GM23338 (cell line): ENCODE measurements at regions not wholly inside any gene's neighbourhood (a gene's known extent, or its start where the extent isn't known, plus 50 kb on each side); places are given as distances from the start of the nearest gene placed in this dataset.

Experiments used
- ATAC-seq: fragments of 200-7000 bp; cut with Tn5 transposase; 3 replicates; pipeline ENCODE4 v1.9.1; 2020
- DNase-seq: peaks from one replicate; pipeline ENCODE4 v3.0.0-alpha.2; 2015; ENCODE audit warnings: low spot score
- H2AFZ ChIP-seq: fragments of 200-600 bp; sonication (generic); 2 replicates; pipeline ENCODE4 v1.8.0; 2016; ENCODE audit warnings: antibody characterized with exemption, mild to moderate bottlenecking, moderate library complexity
- H3F3A ChIP-seq: fragments of 200-600 bp; sonication (generic); replicated peaks from 2 replicates; pipeline ENCODE4 v1.8.0; 2017; ENCODE audit warnings: antibody characterized with exemption, mixed run types, low read depth
- H3K27ac ChIP-seq: fragments of 200-600 bp; sonication (generic); 2 replicates; pipeline ENCODE4 v1.6.1; 2016; ENCODE audit warnings: low read depth
- H3K27me3 ChIP-seq: fragments of 200-600 bp; sonication (generic); 2 replicates; pipeline ENCODE4 v1.8.0; 2016; ENCODE audit warnings: mild to moderate bottlenecking, mixed run types, moderate library complexity; ENCODE audit not compliant: insufficient read depth
- H3K36me3 ChIP-seq: fragments of 200-600 bp; sonication (generic); 2 replicates; pipeline ENCODE4 v1.8.0; 2016; ENCODE audit warnings: mild to moderate bottlenecking; ENCODE audit not compliant: insufficient read depth
- H3K4me1 ChIP-seq: fragments of 200-600 bp; sonication (generic); 2 replicates; pipeline ENCODE4 v1.8.0; 2016; ENCODE audit warnings: mild to moderate bottlenecking, moderate library complexity; ENCODE audit not compliant: insufficient read depth
- H3K4me2 ChIP-seq: fragments of 200-600 bp; sonication (generic); 2 replicates; pipeline ENCODE4 v1.7.1; 2017; ENCODE audit warnings: mixed run types
- H3K4me3 ChIP-seq: fragments of 200-600 bp; sonication (generic); 2 replicates; pipeline ENCODE4 v1.6.1; 2016; ENCODE audit warnings: mixed run types
- H3K79me2 ChIP-seq: fragments of 200-600 bp; sonication (generic); replicated peaks from 2 replicates; pipeline ENCODE4 v1.8.0; 2017; ENCODE audit warnings: mild to moderate bottlenecking; ENCODE audit not compliant: insufficient read depth
- H3K9me2 ChIP-seq: fragments of 200-600 bp; sonication (generic); 2 replicates; pipeline ENCODE4 v1.8.0; 2017; ENCODE audit not compliant: insufficient read depth
- H4K20me1 ChIP-seq: fragments of 200-600 bp; sonication (generic); replicated peaks from 2 replicates; pipeline ENCODE4 v1.8.0; 2017; ENCODE audit warnings: mild to moderate bottlenecking; ENCODE audit not compliant: insufficient read depth
- H3K27ac Mint-ChIP-seq: 2 replicates; pipeline ENCODE4 v1.8.0; 2020; ENCODE audit warnings: inconsistent platforms, mild to moderate bottlenecking, moderate library complexity, mixed read lengths
- H3K27me3 Mint-ChIP-seq: 3 replicates; pipeline ENCODE4 v1.8.0; 2022; ENCODE audit warnings: low read depth, mild to moderate bottlenecking, moderate library complexity, mixed read lengths, inconsistent platforms; ENCODE audit not compliant: insufficient read depth, poor library complexity
- H3K36me3 Mint-ChIP-seq: 3 replicates; pipeline ENCODE4 v1.8.0; 2021; ENCODE audit warnings: low read depth, mild to moderate bottlenecking, inconsistent platforms, moderate library complexity, mixed read lengths
- H3K4me1 Mint-ChIP-seq: 3 replicates; pipeline ENCODE4 v1.8.0; 2020; ENCODE audit warnings: mild to moderate bottlenecking, inconsistent platforms, mixed read lengths
- H3K4me3 Mint-ChIP-seq: 3 replicates; pipeline ENCODE4 v1.8.0; 2021; ENCODE audit warnings: moderate library complexity, mild to moderate bottlenecking, inconsistent platforms, mixed read lengths
- H3K9me3 Mint-ChIP-seq: 3 replicates; pipeline ENCODE4 v1.8.0; 2020; ENCODE audit warnings: moderate library complexity, mild to moderate bottlenecking, inconsistent platforms, mixed read lengths
- CREB1 ChIP-seq: fragments of 250-450 bp; sonication (Bioruptor Pico); IDR thresholded peaks from 2 replicates; pipeline ENCODE4 v1.5.0; 2020; ENCODE audit warnings: low read depth, mild to moderate bottlenecking, moderate library complexity
- CTCF ChIP-seq, 2 experiments: fragments of 200-600 bp in 1 of 2; sonication (generic) in 1 of 2; conservative IDR thresholded peaks; 2 replicates each; pipeline versions ENCODE4 v1.5.1 to v1.6.1; 2016 to 2017; ENCODE audit warnings: antibody characterized with exemption in 2 of 2, low read depth in 2 of 2, mild to moderate bottlenecking in 2 of 2, moderate library complexity in 1 of 2
- ETS1 ChIP-seq: IDR thresholded peaks from 2 replicates; pipeline ENCODE4 v1.6.1; 2016; ENCODE audit warnings: antibody characterized with exemption
- EZH2 ChIP-seq: fragments of 200-600 bp; sonication (generic); IDR thresholded peaks from one replicate; pipeline ENCODE4 v1.8.0; 2017; ENCODE audit warnings: antibody characterized with exemption, mild to moderate bottlenecking, low read depth; ENCODE audit not compliant: unreplicated experiment
- EZH2phosphoT487 ChIP-seq: fragments of 200-600 bp; sonication (generic); IDR thresholded peaks from one replicate; pipeline ENCODE4 v1.8.1; 2018; ENCODE audit warnings: antibody characterized with exemption; ENCODE audit not compliant: unreplicated experiment
- JUNB ChIP-seq: IDR thresholded peaks from one replicate; pipeline ENCODE4 v1.6.1; 2016; ENCODE audit warnings: antibody characterized with exemption; ENCODE audit not compliant: unreplicated experiment
- NANOG ChIP-seq: IDR thresholded peaks from 2 replicates; pipeline ENCODE4 v1.6.1; 2016; ENCODE audit warnings: antibody characterized with exemption, borderline replicate concordance
- POLR2AphosphoS5 ChIP-seq: IDR thresholded peaks from 2 replicates; pipeline ENCODE4 v1.6.1; 2016; ENCODE audit warnings: antibody characterized with exemption, low read depth
- REST ChIP-seq: IDR thresholded peaks from one replicate; pipeline ENCODE4 v1.6.1; 2018; ENCODE audit warnings: antibody characterized with exemption; ENCODE audit not compliant: unreplicated experiment
- STAT1 ChIP-seq: IDR thresholded peaks from one replicate; pipeline ENCODE4 v1.6.1; 2016; ENCODE audit warnings: antibody characterized with exemption; ENCODE audit not compliant: unreplicated experiment
- ZNF114 ChIP-seq: fragments of 250-450 bp; sonication (Bioruptor Pico); IDR thresholded peaks from 2 replicates; pipeline ENCODE4 v1.5.0; 2020; ENCODE audit warnings: mild to moderate bottlenecking, moderate library complexity
- ZNF331 ChIP-seq: fragments of 250-450 bp; sonication (Bioruptor Pico); IDR thresholded peaks from 2 replicates; pipeline ENCODE4 v1.5.0; 2020; ENCODE audit warnings: low read depth, mild to moderate bottlenecking, moderate library complexity
- ZNF462 ChIP-seq: fragments of 250-450 bp; sonication (Bioruptor Pico); IDR thresholded peaks from 2 replicates; pipeline ENCODE4 v1.5.0; 2020; ENCODE audit warnings: mild to moderate bottlenecking, moderate library complexity

- Histone ChIP-seq H3F3A (no peaks in the 10 kb centered on the region), H3K36me3 (no peaks in the 10 kb centered on the region), H3K9me2 (no peaks in the 10 kb centered on the region), H3K27ac (no peak overlapping the region), H4K20me1 (no peaks in the 10 kb centered on the region), H3K4me2 (no peak overlapping the region), H3K4me1 (no peaks in the 10 kb centered on the region), H2AFZ (no peak overlapping the region), H3K4me3 (no peak overlapping the region), H3K79me2 (no peaks in the 10 kb centered on the region), H3K27me3 (no peaks in the 10 kb centered on the region)
- DNase-seq: no peak
- ATAC-seq: no peak
- no peak overlapping the region for H3K27ac Mint-ChIP-seq
- H3K4me1 Mint-ChIP-seq: no peaks in the 10 kb centered on the region
- no peak for TF ChIP-seq ZNF462 (CRISPR knock-in tag)
- TF ChIP-seq CREB1 (CRISPR knock-in tag): no peak
- TF ChIP-seq ETS1: no peak
- no peak for TF ChIP-seq ZNF114 (CRISPR knock-in tag)
- TF ChIP-seq REST: no peak
- no peak for TF ChIP-seq NANOG
- TF ChIP-seq POLR2AphosphoS5: no peak
- no peak for TF ChIP-seq EZH2phosphoT487
- TF ChIP-seq JUNB: no peak
- TF ChIP-seq ZNF331 (CRISPR knock-in tag): no peak
- no peak for TF ChIP-seq STAT1
- no peak for TF ChIP-seq CTCF (conservative IDR thresholded peaks at IDR 0.05; ENCODE audit: low read depth in 2 of 2)
- TF ChIP-seq EZH2: no peak
- H3K9me3 Mint-ChIP-seq: no peaks in the 10 kb centered on the region
- H3K36me3 Mint-ChIP-seq: no peaks in the 10 kb centered on the region
- no peaks in the 10 kb centered on the region for H3K27me3 Mint-ChIP-seq
- H3K4me3 Mint-ChIP-seq: no peak overlapping the region
Observed at GRCh38 chr10:9028231-9028630, 973.7 kb downstream of the GATA3 start.
